HG03469 (cell line): ENCODE measurements at regions not wholly inside any gene's neighbourhood (a gene's known extent, or its start where the extent isn't known, plus 50 kb on each side); places are given as distances from the start of the nearest gene placed in this dataset.

ENCODE experiments used
- ATAC-seq: cut with Tn5 transposase; IDR thresholded peaks from one replicate; pipeline ENCODE4 v1.9.1; 2021; ENCODE audit warnings: mild to moderate bottlenecking, moderate library complexity, moderate number of reproducible peaks; ENCODE audit not compliant: unreplicated experiment

DNA sequence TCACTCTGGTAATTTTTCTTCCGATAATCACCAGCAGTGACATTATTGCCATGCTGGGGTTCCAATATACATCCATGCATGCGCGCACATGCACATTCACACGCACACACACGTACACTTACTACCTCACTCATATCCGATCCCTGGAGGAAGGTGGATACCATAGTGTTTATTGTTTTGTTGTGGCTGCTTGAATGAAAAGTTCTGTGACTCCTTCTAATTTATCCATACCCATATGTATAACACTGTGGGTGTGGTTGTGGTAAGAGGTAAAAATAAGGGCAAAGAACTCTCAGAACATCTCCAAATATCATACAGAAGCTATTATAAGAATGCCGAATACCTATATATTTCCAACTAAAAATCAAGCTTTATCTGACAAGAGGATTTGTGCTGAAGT lies 407.8 kb upstream of the PODXL start:
- no peak for ATAC-seq

DNA sequence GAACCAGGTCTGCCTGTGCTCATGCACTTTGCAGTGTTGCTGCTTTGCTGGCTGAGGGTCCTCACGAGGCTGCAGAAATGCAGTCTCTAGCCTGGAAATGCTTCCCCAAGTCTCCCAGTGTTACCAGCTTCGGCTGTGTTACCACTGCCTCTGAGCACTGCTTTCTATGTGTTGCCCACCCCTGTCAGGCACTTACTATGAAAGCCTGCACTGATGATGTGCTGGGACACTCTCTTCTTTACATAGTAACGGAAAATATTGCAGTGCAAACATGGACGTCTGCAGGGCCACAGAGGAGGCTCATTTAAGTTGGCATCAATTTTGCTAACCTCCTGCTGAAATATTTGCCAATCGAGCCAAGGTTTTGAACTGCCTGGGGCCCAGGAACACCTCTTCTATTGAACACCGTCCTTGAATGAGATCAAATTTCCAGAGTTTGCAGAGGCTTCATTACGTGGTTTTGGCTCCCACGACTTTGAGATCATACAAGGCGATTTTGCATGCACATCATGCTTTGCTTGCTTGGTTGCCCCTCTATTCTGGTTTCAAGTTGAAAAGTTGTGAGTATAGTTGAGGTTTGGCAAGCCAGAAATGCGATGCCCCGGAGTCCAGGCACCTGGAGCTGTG lies 404.7 kb upstream of the PODXL start:
- ATAC-seq, result no peak

DNA sequence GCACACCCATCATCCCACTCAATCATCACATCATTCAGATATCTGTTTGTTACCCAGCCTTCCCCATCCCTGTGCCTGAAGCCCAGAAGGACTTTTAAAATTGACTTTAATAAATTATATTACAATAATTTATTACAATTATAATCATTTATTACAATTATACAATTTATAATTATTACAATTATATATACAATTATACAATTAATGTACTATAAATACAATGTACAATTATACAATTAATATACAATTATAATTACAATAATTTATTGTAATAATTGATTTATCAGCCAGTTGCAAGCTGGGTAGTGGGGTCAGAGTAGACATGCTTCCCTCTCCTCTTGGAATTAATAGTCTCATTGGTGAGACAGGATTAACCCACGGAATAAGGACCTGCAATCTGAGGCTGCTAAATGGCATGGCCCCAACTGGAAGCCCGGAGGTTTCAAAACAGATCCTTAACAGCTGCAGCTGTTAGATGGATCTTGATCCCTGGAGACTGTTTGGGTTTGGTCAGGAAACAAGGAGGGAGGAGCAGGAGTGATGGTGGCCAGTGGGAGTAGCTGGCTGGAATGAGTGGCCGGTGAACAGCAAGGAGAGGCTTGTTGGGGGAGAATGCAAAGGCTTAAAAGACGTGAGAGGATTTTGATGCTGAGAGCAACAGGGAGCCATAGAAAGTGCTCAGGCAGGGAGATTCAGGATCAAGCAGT lies 402.8 kb upstream of the PODXL start:
- no peak for ATAC-seq

DNA sequence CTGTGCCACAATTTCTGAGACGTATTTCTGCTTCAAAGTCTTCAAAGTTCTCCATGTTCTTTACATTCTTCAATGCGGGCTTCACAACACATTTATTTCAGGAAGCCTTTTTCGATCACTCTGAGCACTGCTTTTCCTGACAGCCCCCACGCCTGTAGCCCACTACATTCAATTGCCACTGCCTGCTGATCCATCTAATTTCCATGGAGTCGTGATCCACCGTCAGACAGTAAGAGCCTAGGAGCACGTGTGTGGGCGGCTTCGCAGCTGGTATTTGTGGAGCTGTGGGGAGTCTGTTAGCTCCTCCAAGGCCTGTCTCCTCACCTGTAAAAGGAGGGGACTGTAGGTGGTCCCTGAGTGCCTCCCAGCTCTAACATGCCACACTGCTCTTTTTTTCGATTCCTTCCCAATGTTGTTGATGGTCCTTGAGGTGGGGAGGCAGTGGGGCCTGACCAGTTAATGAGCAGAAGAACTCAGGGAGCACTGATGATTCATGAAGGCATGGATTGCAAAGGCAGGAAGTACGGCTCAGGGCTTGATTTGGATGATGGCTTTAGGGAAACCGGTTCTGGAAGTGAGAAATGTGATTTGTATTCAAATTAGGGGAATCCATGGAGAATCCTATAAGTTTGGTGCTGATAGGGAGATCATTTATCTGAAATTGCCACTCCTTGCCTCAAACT lies 401.1 kb upstream of the PODXL start:
- ATAC-seq, result no peak

DNA sequence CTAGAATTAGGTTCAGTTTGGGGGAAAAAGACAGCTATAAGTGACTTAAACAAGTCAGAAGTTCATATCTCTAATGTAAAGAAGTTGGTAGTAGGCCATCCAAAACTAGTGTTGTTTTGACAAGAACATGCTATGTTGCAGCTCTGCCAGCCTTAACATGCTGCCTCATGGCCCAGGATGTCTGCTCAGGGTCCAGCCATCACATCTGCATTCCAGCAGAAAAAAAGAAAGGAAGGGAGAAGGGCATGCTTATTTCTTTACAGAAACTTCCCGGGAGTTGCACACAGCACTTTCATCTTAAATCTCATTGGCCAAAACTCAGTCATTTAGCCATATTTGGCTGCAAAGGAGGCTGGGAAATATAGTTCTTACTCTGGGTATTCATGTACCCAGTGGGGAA lies 400.4 kb upstream of the PODXL start:
- ATAC-seq, result no peak

DNA sequence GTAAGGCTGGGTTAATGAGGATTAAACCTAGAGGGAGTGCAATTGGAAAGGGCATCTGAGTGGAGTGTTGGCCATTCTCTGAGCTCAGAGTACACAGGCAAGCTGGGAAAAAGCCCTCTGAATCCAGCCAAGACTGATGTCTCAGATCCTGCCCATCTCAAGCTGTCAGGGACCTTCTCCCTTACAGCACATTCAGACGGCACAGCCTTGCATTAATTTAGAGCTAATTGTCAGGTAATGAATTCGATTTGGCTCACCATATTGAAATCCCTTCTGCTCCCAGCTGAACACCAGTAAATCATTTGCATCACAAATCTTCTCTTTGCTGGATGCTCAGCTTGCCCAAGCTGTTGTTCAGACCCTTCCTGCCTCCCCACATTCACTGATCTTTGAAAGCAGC lies 399.3 kb upstream of the PODXL start:
- ATAC-seq, result no peak

DNA sequence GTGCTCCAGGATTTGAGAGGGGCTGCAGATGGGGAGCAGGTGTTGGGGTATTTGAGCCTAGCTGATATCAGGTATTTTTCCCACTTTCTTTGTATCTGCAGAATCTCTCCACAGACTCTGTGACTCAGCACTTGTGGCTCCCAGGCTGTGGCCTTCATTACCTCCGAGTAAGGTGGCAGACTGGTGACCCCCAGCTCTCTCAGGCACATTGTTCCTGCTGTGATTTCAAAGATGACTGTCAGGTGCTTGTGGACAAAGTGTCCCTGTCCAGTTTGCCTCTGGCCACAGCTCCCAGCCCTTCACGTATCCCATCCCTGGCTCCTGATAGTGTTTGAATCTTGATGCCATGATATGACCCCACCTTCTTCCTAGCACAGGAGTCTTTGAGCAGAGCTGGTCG lies 396.8 kb upstream of the PODXL start:
- no peak for ATAC-seq

DNA sequence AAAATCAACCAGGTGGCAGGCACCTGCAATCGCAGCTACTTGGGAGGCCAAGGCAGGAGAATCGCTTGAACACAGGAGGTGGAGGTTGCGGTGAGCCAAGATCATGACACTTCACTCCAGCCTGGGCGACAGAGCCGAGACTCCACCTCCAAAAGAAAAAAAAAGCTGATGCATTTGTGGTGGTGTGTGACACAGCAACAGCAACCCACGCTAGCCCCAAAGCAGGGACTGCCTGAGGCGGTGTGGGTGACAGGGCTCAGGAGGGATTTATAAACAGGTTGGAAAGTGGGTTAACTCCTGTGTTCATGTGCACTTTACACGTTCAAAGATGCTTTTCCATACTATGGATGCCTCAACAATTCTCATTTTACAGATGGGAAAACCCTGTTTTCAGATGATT lies 395.9 kb upstream of the PODXL start:
- ATAC-seq, result no peak

DNA sequence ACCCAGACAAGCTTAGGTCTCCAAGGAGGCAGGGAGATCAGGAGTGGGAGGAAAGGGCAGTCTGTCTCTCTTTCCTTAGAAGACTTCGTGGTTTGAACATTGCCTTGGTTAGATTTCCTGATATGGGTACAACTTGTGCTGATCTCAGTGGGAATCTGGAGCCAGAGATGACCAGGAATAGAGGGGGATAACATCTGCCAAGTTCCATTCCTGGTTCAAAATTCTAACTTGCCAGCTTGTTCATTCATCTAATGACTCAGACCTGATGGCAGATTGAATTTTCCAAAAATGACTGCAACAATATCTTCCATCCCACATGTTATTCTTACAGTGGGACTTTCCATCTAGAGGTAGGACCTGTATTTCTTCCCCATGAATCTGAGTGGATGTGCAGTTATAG lies 394.3 kb upstream of the PODXL start:
- no peak for ATAC-seq

DNA sequence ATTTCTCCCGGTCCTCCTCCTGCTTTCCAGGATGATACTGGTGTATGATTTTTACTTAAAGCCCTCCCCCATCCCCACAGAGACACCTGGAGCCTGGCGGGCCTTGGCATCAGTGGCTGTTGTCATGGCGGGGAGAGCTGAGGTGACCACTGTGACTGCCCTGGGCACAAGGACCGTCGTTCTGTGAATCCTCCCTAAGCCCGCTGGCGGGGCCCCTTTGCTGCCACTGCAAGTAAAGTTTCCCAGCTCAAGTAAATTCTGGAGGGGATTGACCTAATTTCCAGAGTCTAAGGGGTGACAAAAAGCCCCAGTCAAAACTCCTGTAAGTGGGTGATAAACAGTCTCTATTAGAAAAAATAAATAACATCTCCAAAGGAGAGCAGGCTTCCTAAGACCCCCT lies 393.2 kb upstream of the PODXL start:
- no peak for ATAC-seq

DNA sequence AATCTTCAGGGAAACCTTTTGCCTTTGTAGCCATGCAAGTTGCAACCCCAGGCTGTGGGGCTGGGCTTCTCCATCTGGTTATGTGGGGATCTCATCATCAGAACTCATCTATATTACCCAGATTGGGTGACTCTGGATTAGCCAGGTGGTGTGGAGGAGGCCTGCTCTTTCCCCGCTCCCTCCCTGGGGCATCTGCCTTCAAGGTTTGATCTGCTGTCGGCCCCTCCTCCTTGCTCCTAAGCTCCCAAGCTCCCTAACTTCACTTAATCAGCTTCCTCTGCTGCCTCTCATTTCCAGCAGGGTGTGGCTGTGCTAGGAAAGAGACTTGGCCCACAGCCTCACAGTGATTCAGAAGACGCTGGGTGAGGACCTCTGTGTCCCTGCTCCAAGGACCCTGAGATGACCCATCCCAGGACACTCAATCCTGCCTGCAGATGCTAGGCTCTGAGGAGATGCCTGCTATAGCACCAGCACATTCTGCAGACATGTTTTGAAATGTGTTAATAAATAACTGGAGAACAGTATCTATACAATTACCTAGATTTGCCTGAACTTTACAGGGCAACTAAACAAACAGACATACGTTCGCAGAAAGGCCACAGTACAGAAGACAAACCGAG lies 392.1 kb upstream of the PODXL start:
- no peak for ATAC-seq

DNA sequence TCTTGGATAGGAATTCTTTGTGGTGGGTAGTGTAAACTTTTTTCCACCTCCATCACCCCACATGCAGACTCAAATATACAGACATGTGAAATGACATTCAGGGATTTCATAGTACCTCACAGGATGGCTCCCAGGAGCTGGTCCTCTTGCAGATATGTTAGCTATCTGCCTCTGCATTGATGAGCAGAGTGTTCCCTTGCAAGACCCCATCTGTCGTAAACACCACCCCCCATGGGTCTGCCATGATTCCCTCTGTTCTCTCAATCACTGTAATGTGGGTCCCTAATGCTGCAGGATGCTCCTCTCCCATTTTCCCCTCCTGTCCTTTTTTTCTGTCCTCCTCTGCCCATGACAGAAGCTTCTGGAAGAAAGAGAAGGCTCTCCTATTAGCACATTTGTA lies 391.2 kb upstream of the PODXL start:
- no peak for ATAC-seq

DNA sequence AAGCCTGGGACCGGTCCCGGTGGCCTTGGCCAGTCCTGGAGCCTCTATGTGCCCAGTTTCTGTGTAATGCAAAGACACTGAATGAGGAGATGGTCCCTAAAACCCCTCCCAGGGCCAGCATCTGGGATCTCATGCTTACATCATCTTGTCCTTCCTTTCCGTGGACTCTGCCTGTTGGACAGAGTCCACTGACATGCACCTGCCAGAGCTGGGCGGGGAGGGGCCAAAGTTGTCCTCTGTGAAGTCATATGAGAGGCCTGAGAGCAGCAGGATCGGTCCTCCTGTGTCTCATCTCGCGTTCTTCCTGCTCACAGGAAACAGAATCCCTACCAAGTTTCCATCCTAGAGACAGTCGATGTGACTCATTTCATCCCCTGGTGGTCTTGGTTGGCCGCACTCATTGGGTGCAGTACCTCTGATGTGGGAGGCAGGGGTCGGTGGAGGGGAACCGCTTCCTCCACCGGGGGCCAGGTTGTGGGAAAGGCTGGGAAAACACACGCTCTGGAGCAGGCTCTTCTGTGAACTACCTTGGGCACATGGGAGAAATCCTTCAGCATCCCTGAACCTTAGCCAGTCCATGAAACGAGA lies 389.6 kb upstream of the PODXL start:
- ATAC-seq, result no peak

DNA sequence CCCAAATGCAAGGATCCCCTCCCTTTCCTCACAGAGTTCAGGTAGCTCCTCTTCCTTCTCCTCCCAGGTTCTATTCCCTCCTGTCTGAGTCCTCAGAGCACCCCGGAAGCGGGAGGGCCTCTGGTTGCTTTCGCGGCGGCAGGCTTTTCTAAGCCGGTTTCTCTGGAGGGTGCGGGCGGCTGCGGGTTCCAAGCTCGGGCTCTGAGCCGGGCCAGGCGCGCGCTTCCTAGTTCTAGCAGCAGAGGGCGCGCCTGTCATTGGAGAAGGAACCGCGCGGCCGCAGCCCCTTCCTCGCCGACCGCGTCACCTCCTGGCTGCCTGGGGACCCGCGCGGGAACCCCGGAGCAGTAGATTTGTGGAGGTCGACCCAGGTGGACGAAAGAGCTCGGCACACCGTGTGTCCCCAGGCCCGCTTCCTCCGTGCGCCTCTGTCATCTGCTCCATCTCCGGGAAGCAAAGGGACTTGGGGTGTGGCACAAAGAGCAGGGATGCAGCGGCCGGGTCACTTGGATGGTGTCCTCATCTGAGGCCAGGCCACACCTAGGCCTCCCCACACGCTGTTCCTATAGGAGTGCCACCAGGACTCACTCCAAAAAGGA lies 389.0 kb upstream of the PODXL start:
- no peak for ATAC-seq

DNA sequence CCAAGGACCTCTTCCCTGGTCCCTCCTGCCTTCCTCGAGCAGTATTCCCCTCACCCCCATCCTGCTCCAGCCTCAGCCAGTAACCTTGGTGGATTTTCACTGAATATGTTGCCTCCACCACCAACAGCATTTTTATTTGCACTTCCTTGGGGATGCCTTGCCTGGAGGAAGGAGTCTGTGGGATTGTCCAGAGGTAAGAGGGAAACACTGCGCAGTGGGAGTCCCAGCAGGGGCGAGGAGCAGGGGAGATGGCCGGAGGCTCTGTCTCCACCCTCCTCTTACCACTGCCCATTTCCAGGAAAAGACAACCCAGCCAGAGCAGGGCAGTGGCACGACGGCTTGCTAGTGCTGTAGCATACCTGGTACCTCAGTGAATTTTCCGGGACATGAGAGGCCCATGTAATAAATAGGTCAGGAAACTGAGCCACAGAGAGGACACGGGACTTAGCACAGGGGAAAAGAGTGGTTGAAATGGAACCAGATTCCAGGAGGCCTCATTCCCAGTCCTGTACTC lies 388.2 kb upstream of the PODXL start:
- ATAC-seq, result no peak

DNA sequence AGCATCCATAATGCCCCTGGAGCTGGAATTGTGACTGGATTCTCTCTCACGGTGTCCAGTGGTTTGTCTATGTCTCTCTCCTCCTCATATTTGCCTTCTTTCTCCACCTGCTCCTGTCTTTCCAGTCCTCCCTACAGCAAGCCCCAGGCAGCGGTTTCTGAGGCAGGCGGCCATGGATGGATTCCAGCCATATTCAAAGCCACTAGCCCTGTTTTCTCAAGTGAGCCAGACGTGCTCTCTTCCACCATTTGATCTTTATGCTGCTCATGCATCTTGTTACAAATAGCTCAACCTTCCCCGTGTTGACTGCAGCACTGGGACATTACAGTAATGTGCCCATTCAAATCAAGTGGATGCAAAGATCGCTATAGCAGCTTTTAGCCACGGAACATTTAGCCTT lies 387.2 kb upstream of the PODXL start:
- no peak for ATAC-seq

DNA sequence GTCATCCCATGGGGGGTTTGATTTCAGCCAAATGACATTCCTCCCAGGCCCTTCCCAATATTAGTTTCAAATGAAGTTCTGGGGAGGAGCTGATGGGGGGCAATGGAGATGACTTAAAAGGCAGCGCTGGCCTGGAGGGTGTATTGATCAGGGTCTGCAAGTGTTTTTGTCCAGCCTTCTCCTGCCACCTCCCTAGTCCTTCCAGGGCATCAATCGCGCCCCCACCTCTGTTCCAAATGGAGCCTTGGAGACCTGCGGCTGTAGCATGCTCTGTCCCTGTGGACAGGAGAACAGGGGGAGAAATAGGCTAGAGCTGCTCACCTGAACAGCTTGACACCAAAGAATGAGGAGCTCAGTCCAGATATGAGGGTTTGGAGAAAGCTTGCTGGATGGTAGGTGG lies 386.8 kb upstream of the PODXL start:
- ATAC-seq, result no peak

DNA sequence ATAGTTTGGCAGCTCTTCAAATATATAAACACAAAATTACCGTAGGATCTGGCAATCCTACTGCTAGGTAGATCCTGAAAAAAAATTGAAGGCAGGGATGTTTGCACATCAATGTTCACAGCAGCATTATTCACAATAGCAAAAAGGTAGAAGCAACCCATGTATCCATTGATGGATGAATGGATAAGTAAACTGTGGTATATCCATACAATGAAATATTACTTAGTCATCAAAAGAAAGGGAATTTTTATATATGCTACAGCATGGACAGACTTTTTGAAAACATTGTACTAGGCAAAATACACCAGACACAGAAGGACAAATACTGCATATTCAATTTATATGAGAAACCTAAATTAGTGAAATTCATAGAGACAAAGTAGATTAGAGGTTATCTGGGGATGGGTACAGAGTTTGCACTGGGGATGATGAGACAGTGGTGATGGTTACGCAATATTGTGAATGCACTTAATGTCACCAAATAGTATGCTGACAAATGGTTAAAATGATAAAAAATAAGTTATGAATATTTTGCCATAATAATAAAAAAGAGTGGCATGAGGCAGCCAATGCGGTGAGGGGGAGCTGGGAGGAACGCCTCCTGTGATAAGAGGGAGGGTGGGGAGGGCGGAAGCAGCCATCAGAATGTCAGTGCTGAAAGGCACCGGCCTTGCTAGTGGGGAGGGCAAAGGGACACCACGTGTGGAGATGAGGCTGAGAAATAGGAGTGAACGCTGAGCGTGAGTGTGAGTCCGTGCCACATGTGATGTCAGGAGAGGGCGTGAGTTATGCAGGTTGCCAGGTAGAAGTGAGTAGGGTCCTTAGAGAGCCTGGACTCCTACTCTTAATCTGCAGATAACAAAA lies 386.1 kb upstream of the PODXL start:
- no peak for ATAC-seq

DNA sequence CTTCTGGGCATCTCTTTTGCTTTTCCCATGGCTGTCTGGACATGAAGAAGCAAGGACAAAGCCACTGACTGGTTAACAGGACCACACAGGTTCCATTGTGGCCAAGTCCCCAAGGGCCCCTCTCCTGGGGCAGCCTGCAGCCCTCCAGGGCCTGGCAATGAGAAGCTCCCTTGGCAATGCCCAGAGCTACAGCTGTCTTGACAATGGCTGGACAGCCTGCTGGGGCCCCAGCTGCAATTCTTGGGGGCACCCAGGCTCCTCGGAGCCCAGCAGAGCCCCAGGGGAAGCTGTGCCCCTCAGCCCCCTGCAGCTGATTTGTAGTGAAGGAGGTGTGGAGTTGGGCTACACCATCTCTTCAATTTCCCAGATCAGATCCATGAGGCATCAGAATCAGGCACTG lies 384.9 kb upstream of the PODXL start:
- no peak for ATAC-seq

DNA sequence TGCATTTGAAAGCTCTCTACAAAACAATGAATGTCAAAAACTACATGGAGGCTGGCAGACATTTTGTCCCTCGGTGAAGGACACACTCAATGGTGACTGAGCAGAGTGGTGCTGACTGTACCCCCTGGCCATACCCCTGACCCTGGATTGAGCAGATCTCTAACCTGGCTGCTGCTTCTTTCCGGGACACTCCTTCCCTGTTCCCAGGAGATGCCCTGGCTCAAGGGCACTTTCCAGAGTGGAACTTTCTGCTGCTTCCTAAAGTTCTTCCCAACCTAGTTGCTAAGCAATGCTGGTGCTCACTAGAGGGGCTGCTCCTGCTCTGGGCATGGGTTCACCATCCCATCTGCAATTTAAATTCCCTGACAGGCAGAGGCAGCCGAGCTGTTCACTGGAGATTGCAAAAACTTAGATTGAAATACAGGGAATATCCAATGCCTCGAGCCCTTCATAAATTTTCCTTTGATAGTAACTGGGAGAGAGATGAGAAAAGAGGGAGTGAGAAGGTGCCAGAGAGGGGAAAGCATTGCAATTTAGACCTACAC lies 384.3 kb upstream of the PODXL start:
- no peak for ATAC-seq
